IPS-15b (cell line): ENCODE measurements at regions not wholly inside any gene's neighbourhood (a gene's known extent, or its start where the extent isn't known, plus 50 kb on each side); places are given as distances from the start of the nearest gene placed in this dataset.
"Not testable (repeated sequence)": the region's sequence is repeated elsewhere in the genome, so short reads cannot be mapped to it uniquely, and the experiment has no call there.

Experiments
- H3K27me3 ChIP-seq: one replicate; pipeline ENCODE4 v1.6.1; 2013; ENCODE audit warnings: low read length; ENCODE audit not compliant: control insufficient read depth, insufficient read depth
- H3K36me3 ChIP-seq: one replicate; pipeline ENCODE4 v1.6.1; 2013; ENCODE audit warnings: low read length; ENCODE audit not compliant: control insufficient read depth, insufficient read depth
- H3K4me1 ChIP-seq: one replicate; pipeline ENCODE4 v1.6.1; 2013; ENCODE audit warnings: mild to moderate bottlenecking, low read length; ENCODE audit not compliant: control insufficient read depth, insufficient read depth
- H3K4me3 ChIP-seq: one replicate; pipeline ENCODE4 v1.5.1; 2013; ENCODE audit warnings: low read depth, low read length
- H3K9ac ChIP-seq: one replicate; pipeline ENCODE4 v1.6.1; 2013; ENCODE audit warnings: low read depth, mild to moderate bottlenecking, low read length
- H3K9me3 ChIP-seq: one replicate; pipeline ENCODE4 v1.6.1; 2013; ENCODE audit warnings: mild to moderate bottlenecking, low read length; ENCODE audit not compliant: control insufficient read depth, insufficient read depth

DNA sequence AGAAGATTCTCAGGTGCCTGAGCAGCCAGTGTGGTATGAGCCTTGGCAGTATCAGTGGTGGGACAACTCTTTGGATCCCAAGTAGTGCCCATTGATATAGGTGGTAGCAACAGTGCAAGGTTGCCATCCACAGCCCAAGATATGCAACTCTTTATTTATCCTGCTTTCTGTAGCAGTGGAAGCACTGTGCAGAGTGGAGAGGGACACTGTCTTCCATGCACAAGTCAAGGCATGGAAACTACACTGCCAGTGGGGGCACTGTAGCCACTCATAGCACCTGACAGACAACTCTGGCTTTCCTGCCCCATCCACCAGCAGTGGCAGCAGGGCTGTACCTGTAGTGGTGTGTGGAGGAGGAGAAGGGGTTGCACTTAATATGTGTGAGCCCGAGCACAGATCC lies 409.6 kb upstream of the TMEFF2 start:
- no peak overlapping the region for H3K9ac ChIP-seq
- no peaks in the 10 kb centered on the region for H3K4me1 ChIP-seq
- no peaks in the 10 kb centered on the region for H3K27me3 ChIP-seq

DNA sequence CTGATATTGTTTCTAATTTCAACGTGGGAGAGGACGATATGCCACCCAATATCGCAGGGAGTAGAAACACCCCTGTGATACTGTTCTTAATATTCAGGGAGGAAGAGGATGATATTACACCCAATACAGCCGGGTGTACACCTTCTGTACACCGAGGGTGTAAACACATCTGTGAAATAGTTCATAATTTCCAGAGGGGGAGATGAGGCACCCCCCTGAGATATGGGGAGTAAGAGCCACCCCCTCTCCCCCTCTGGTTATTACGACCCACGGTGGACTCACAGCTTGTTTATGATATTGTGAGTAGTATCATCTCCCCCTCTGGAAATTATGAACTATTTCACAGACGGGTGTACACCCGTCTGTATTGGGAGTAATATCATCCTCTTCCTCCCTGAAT lies 403.9 kb upstream of the TMEFF2 start:
- not testable (repeated sequence) for H3K36me3 ChIP-seq, H3K27me3 ChIP-seq, H3K4me3 ChIP-seq, H3K9ac ChIP-seq, H3K9me3 ChIP-seq, H3K4me1 ChIP-seq

More for the DNA sequence above, 409.6 kb upstream of the TMEFF2 start:
- no peak overlapping the region for H3K4me3 ChIP-seq
- H3K9me3 ChIP-seq: no peaks in the 10 kb centered on the region
- H3K36me3 ChIP-seq: no peaks in the 10 kb centered on the region

DNA sequence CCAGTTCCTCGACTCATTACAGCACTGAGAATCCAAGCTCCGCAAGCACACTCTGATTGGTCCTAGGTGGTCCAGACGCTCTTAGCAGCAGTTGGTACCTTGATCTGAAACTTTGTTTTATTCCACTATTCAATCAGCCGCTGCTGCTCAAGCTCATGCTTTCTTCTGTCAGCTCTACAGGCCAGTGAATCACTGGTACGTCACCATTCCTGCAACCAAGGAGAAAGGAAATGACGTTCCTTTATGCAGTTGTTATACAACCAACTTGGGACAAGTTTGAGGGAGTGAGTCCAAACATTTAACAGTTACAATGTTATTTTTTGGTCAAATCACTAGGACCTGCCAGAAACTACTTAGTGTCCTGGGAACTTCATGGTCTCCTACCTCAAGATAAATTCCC lies 398.8 kb upstream of the TMEFF2 start:
- no peak overlapping the region for H3K4me3 ChIP-seq
- no peaks in the 10 kb centered on the region for H3K4me1 ChIP-seq

DNA sequence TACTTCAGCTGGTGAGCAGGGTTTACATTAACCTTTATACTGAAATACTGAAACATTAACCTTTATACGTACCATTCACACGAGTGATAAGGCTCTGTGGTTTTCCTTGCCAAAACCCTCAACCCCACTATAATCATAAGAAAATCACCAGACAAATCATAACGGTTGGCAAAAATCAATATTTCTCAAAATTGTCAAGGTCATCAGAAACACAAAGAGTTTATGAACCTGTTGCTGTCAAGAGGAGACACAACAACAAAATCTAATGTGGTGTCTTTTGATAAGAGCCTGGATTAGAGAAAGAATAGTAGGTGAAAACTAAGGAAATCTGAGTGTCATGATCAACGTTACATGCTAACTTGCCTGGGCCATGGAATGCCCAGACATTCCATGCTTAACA lies 396.9 kb upstream of the TMEFF2 start:
- no peaks in the 10 kb centered on the region for H3K9me3 ChIP-seq
- H3K27me3 ChIP-seq: no peaks in the 10 kb centered on the region
- H3K9ac ChIP-seq: no peak overlapping the region
- no peaks in the 10 kb centered on the region for H3K36me3 ChIP-seq
- no peak overlapping the region for H3K4me3 ChIP-seq
- no peaks in the 10 kb centered on the region for H3K4me1 ChIP-seq

More for the DNA sequence above, 398.8 kb upstream of the TMEFF2 start:
- Histone ChIP-seq H3K36me3 (no peaks in the 10 kb centered on the region), H3K9me3 (no peaks in the 10 kb centered on the region), H3K27me3 (no peaks in the 10 kb centered on the region), H3K9ac (no peak overlapping the region)

DNA sequence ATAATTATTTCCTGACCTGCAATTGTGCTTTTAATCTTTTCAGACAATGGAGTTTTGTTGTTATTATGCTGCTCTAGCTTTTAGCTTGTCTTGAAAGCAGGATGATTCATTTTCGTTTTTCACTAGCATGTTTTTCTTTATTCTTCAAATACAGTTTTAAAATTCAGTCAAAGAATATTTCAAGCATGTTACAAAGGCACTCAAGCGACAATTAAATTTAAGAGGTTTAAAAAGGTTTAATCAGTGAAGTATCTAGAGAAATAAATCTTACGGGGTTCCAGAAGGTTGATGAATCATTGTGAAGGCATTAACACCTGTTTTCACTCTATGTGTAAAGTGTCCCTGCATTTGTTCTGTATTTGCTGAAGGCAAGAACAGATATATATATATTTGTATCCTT lies 390.7 kb upstream of the TMEFF2 start:
- H3K9me3 ChIP-seq: no peaks in the 10 kb centered on the region
- H3K36me3 ChIP-seq: no peaks in the 10 kb centered on the region
- H3K27me3 ChIP-seq: no peaks in the 10 kb centered on the region
- no peak overlapping the region for H3K9ac ChIP-seq
- no peak overlapping the region for H3K4me3 ChIP-seq
- H3K4me1 ChIP-seq: no peaks in the 10 kb centered on the region

DNA sequence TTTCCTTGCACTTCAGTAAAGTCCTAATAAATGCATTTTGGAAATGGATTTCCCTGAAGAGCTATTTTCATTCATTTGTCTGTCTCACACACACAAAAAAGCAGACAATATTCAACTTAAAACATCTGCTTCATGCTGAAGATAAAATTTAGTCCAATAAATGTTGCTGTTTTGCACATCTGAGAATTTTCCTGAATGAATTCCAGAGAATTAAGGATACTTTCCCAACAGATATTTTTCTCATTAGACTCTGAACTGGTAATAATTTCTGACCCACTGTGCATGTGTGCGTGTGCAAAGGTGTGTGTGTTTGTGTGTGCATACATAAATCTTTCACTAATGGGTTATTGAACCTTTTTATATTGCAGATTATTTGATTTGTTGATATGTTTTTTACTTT lies 390.2 kb upstream of the TMEFF2 start:
- H3K4me1 ChIP-seq: no peaks in the 10 kb centered on the region
- no peaks in the 10 kb centered on the region for H3K9me3 ChIP-seq
- H3K27me3 ChIP-seq: no peaks in the 10 kb centered on the region
- no peak overlapping the region for H3K9ac ChIP-seq
- no peak overlapping the region for H3K4me3 ChIP-seq
- H3K36me3 ChIP-seq: no peaks in the 10 kb centered on the region

DNA sequence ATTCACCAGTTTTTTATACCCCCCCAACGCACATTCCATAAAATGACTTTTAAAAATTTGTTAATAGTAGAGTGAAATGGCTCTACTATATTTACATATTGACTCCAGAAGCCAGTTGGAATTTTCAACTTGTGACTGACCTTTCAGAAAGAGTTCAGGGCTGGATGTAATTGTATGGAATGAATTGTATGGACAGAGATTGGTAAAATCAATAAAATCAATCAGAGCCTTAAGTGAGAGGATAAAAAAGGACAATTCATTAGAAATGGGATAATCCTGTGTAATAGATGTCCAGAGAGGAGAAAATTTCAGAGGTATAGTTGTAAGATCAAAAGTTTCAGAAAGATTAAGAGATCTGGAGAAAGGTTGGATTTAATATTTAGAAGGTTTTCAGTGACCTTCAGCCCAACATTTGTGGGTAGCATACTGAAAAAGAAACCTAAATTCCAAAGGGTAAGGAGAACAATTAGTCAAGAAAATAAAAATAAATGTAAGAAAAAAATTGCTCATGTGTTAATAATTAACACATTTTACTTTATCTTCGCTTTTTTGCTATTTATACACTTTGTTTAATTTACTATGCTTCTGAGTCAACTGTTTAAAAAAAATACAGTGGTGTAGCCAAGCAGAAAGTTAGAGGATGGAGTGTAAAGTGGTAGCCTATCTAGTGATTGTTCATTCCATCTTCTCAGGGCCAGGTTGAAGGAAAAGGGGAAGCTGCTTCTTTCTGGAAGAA lies 385.4 kb upstream of the TMEFF2 start:
- no peaks in the 10 kb centered on the region for H3K9me3 ChIP-seq
- H3K9ac ChIP-seq: no peak overlapping the region
- no peaks in the 10 kb centered on the region for H3K27me3 ChIP-seq
- H3K36me3 ChIP-seq: no peaks in the 10 kb centered on the region
- no peaks in the 10 kb centered on the region for H3K4me1 ChIP-seq
- H3K4me3 ChIP-seq: no peak overlapping the region

DNA sequence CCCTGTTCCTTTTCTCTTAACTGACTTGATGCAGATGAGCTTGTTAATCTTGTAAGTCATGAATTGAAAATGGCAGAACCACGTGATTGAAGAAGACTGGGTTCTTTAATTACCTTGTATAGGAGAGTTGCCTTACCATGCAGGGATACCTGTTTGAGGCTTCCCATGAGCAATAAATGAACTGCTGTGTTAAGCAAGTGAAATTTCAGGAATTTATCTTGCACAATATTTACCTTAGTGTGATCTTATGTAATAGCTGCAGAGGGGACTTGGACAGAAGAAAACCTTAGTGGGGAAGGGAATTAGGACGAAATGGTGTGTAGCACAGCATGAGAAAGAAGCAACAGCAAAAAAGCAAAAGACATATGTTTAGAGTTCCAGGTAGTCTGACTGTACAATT lies 384.0 kb upstream of the TMEFF2 start:
- no peaks in the 10 kb centered on the region for H3K36me3 ChIP-seq

DNA sequence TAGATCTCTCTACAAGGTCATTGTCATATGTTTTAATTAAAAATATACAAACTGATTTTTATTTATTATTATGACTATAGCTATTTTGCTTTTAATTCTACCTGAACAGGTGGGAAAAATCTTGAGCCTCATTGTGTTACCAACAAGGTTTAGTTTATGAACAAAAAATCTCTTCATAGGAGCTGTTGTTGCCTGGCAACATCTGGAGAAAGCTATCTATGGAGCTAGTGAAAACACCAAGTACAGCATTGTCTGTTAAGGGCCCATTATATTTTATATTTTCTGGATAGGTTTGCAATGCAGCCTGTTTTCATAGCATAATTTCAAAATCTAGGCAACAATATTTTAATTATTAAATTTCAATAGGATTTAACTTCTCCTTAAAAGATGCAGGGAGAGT lies 383.0 kb upstream of the TMEFF2 start:
- no peaks in the 10 kb centered on the region for H3K36me3 ChIP-seq
- no peaks in the 10 kb centered on the region for H3K4me1 ChIP-seq
- no peaks in the 10 kb centered on the region for H3K27me3 ChIP-seq
- no peaks in the 10 kb centered on the region for H3K9me3 ChIP-seq
- no peak overlapping the region for H3K4me3 ChIP-seq
- H3K9ac ChIP-seq: no peak overlapping the region

More for the DNA sequence above, 384.0 kb upstream of the TMEFF2 start:
- Histone ChIP-seq H3K4me1 (no peaks in the 10 kb centered on the region), H3K4me3 (no peak overlapping the region), H3K9ac (no peak overlapping the region), H3K27me3 (no peaks in the 10 kb centered on the region), H3K9me3 (no peaks in the 10 kb centered on the region)

DNA sequence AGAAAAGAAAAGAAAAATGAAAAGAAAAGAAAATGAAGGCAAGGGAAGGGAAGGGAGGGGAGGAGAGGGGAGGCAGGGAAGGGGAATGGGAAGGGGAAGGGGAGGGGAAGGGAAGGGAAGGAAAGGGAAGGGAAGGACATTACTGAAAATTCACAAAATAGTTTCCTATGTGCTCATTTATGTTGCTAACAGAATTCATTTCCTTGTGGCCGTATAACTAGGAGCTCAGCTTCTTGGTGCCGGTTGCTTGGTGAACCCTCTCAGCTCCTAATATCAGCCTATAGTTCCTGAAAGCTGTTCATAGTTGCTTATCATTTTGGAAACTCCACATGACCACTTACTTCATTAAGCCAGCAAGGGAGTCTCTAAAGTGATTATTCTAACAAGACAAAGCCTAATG lies 379.8 kb upstream of the TMEFF2 start:
- no peaks in the 10 kb centered on the region for H3K36me3 ChIP-seq

DNA sequence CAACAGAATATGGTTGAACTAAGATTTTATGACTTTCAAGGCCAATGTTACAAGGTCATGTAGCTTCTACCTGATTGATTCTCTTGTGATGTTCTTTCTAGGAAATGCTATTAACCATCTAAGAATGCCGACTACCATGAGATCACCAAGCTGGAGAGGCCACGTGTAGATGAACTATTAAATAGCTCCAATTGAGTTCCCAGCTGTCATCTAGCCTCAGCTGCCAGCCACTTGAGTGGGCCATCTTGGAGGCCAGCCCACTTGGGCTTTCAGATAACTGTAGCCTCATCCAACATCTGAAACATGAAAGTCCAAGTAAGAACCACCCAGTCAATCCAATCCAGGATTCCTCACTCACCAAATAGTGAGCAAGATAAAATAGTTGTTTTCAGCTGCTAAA lies 376.9 kb upstream of the TMEFF2 start:
- no peaks in the 10 kb centered on the region for H3K27me3 ChIP-seq
- no peak overlapping the region for H3K9ac ChIP-seq
- no peak overlapping the region for H3K4me3 ChIP-seq
- H3K4me1 ChIP-seq: no peaks in the 10 kb centered on the region
- H3K9me3 ChIP-seq: no peaks in the 10 kb centered on the region
- no peaks in the 10 kb centered on the region for H3K36me3 ChIP-seq

More for the DNA sequence above, 379.8 kb upstream of the TMEFF2 start:
- Histone ChIP-seq H3K9me3 (no peaks in the 10 kb centered on the region), H3K4me3 (no peak overlapping the region), H3K4me1 (no peaks in the 10 kb centered on the region), H3K27me3 (no peaks in the 10 kb centered on the region), H3K9ac (no peak overlapping the region)

DNA sequence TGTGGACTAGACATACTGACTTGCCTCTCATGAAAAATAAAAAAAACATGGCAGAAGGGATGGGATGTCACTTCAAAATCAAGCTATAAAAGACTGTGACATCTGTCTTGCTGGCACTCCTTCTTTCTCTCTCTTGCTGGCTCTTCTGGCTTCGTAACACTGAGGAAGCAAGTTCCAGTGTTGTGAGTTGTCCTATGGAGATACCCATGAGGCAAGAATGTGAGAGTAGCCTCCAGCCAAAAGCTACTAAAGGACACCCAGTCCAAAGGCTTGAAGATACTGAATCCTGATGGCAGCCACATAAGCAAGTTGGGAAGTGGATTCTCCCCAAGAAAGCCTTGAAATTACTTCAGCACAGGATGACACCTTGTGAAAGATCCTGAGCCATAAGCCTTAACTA lies 376.1 kb upstream of the TMEFF2 start:
- Histone ChIP-seq H3K27me3 (no peaks in the 10 kb centered on the region), H3K9me3 (no peaks in the 10 kb centered on the region), H3K36me3 (no peaks in the 10 kb centered on the region), H3K9ac (no peak overlapping the region), H3K4me3 (no peak overlapping the region), H3K4me1 (no peaks in the 10 kb centered on the region)
